ENCODE measurements at regions not wholly inside any gene's neighbourhood (a gene's known extent, or its start where the extent isn't known, plus 50 kb on each side); places are given as distances from the start of the nearest gene placed in this dataset.

DNA sequence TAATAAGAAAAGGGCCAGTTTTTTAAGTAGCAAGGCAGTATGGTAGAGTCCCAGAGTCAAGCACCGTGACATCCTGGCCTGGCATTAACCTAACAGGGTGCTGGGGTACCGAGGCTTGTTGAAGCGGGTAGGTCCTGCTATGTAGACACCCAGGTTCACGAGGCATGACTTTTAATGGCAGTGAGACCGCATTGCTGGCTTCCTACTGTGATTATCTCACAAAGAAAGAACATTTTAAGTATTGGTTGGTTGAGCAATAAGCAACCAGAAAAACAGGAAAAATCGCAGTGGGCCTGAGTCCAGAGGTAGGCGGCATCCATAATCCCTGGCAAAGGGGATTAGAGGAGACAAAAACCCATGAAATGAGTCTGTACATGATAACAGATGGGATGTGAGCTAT, 927.9 kb upstream of the ACVR2A start:
- DNase-seq (ENCODE audit: low read depth): no peak

DNA sequence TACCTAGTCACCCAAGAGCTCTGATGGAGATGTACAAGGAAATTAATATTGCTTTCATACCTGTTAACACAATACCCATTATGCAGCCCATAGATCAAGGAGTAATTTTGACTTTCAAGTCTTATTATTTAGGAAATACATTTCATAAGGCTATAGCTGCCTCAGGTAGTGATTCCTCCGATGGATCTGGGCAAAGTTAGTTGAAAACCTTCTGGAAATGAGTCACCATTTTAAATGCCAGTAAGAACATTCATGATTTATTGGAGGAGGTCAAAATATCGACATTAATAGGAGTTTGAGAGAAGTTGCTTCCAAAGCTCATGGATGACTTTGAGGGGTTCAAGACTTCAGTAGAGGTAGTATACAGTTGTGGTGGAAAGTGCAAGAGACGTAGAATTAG, 931.4 kb upstream of the ACVR2A start:
- no peak for DNase-seq (ENCODE audit: low read depth)

DNA sequence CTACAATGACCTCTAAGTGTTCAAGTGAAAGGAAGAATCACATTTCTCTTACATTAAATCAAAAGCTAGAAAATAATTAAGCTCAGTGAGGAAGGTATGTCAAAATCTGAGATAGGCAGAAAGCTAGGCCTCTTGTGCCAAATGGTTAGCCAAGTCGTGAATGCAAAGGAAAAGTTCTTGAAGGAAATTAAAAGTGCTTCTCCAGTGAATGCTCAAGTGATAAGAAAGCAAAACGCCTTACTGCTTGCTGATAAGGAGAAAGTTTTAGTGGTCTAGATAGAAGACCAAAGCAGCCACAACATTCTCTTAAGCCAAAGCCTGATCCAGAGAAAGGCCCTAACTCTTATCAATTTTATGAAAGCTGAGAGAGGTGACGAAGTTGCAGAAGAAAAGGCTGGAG, 932.3 kb upstream of the ACVR2A start:
- DNase-seq (ENCODE audit: low read depth): no peak

DNA sequence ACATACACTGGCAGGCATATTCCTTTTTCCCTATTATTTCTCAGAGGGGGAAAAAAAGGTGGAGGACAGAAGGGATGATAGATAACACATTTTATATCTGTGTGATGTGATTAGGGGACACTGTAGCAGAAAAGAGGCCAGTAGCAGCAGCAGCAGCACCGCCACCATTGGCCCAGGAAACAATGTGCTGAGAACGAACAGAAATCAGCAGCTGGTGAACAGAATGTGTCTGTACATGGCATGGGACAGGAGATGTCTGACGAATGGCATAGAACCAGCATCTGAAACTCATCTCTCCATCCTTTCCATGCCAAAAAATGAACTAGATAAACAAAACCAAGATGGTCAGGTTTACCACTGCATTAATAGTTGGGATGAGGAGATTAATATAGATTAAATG, 936.1 kb upstream of the ACVR2A start:
- no peak for DNase-seq (ENCODE audit: low read depth)

DNA sequence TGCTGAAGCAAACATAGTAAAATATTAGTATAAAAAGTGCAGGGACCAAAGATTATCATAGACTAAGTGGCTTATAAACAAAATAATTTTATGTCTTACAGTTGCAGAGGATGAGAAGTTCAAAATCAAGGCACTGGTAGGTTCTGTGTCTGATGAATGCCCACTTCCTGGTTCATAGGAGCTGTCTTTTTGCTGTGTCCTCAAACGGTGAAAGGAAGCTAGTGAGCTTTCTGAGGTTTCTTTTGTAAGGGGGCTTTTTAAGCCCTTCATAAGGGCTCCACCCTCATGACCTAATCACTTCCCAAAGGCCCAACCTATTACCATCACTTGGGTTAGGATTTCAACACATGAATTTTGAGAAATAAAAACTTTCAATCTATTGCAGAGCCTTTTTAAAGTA, 946.7 kb upstream of the ACVR2A start:
- DNase-seq (ENCODE audit: low read depth): no peak

DNA sequence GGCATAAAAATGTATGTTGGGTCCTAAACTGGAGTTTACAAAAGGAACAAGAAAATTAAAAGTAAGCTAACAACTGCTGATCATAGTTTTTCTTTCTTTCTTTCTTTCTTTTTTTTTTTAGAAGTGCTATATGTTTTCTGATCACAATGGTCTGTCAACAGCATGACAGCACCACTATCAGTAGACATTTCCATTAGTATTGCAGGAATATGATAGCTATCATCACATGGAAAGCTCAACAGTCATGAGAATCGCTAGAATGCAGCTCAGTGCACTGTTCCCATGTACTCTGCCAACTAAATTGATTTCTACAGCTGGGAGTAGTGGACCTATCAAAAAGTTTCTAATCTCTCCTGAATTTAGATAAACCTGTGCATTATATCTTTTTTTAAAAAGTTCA, 950.3 kb upstream of the ACVR2A start:
- DNase-seq (ENCODE audit: low read depth): no peak

GRCh38 chr2:146893500-146894041, 951.3 kb upstream of the ACVR2A start:
- peak; percentile 21 for DNase-seq (ENCODE audit: low read depth)

DNA sequence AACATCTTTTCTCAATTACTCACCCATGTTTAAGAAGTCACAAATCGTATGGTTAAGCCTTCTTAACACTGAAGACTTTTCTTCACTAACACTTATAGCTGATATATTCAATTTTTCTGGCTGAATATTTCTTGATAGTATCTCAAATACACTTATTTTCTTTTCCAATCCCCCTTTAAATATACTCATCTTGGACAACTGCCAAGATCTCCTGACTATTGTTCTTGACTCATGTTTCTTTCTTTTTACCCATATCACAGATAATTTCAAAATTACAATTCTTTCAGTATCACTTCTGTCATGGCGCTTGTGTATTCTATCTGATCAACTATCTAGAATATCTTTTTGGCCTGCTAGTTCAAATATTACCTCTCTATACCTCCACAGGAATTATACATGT, 954.3 kb upstream of the ACVR2A start:
- no peak for DNase-seq (ENCODE audit: low read depth)

- no peak for DNase-seq (ENCODE audit: low read depth)
These were observed 964.9 kb upstream of the ACVR2A start for GRCh38 chr2:146879882-146880281.

- peak; percentile 98 for DNase-seq (ENCODE audit: low read depth)
These were observed 970.6 kb upstream of the ACVR2A start for GRCh38 chr2:146874260-146874658.

GRCh38 chr2:146873646-146874259, 971.1 kb upstream of the ACVR2A start:
- no peak for DNase-seq (ENCODE audit: low read depth)

- peak; percentile 53 for DNase-seq (ENCODE audit: low read depth)
These were observed 971.8 kb upstream of the ACVR2A start for GRCh38 chr2:146873056-146873455.

GRCh38 chr2:146870691-146871090, 974.1 kb upstream of the ACVR2A start:
- no peak for DNase-seq (ENCODE audit: low read depth)

- DNase-seq (ENCODE audit: low read depth): no peak
These were observed 975.5 kb upstream of the ACVR2A start for GRCh38 chr2:146869328-146869727.

DNA sequence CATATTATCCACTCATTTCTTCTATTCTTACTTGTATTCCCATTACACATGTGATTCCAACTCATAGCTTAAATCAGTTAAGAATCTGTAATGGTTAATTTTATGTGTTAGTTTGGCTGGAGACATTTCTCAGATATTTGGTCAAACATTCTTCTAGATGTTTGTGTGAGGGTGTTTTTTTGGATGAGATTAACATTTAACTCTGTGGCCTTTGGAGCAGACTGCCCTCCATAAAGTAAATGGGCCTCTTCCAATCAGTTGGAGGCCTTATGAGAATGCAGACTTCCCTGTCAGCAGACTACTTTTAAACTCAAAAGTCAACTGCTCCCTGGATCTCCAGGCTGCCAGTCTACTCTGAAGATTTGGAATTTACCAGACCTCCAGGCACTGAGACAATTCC, 976.8 kb upstream of the ACVR2A start:
- no peak for DNase-seq (ENCODE audit: low read depth)

DNA sequence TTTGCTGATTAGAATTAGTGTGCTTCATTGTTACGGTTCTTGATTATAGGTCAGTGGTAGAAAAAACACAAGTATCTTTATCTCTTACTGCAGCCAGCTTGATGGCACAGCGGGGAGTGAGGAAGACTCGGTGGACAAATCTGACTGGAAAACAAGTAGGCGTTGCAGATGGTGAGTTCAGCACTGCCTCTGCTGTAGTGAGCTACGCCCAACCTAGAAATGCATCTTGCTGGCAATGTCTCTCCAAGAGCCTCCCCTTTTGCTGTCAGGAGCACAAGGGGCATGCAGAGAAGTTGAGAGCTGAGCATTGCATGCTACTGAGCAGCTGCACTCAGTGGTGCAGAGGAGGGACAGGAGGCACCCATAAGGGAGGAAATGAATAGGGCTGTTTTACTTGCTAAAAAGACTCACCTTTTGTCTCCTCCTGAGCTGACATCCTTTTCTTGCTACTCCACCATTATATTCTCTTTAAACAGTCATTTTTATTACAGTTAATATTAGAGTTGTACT, 977.3 kb upstream of the ACVR2A start:
- DNase-seq (ENCODE audit: low read depth): no peak

DNA sequence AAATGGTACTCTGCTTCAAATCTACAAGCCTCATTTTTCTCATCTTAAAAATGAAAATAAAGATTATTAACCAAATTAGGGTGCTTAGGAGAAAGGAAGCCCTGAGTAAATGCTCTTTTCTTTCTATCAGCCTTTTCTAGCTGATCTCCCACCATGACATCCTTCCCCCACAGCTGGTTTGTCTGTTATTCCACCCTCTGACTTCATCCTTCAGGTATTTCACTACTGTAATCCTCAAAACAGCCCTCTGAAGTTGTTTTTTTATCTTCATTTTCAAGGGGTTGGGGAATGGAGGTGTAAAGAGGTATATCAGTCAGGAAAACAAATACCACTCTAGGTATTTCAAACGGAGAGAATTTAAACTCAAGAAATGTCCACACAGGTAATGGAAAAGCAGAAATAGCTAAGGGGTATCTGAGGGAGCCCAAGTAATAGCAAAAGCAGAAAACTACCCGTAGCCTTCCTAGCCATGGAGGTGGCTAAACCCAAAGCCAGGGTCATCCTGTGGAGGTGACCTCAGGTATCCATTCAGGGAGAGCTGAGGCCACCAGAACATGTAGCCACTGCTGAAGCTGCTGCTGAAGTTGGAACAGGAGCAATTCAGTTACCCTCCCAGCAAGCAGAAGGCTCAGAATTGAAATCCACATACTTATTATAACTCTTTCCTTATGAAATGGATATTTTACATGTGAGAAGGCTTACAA, 990.9 kb upstream of the ACVR2A start:
- peak; percentile 62 for DNase-seq (ENCODE audit: low read depth)

DNA sequence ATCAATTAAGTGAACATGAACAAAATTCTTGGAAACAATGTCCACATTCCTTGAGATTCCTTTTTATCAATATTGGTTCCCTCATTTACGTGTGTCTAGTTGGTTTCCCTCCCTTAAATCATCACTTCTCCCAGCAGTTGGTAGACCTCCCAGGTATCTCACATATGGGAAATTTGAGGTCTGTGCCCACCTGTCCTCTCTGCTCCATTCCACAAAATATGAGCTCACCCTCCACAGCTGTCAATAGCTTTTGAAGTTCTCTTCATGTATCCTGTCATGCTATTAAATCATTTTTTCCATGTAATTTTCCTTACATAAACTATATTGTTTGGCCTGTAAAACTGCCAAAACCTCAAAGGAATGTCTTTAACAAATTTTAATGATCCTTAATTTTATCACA, 992.2 kb upstream of the ACVR2A start:
- no peak for DNase-seq (ENCODE audit: low read depth)

DNA sequence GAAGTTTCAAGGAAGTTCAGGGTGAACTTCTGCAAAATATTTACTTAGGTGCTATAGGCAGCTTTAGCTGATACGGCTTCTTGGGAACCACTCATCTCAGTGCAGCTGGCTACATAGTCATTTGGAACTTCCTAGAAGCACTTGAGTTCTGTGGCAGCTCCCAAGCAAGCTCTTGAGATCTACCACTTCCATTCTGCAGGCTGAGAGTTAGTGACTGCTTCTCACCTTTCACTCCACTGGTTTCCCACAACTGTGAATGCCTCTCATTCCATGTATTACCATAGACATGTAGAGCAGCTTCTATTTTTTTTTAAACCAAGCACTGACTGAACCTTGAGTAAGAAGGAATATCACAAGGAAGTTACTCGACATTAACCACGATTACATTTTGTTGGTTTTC, 994.1 kb upstream of the ACVR2A start:
- DNase-seq (ENCODE audit: low read depth): peak; percentile 76

DNA sequence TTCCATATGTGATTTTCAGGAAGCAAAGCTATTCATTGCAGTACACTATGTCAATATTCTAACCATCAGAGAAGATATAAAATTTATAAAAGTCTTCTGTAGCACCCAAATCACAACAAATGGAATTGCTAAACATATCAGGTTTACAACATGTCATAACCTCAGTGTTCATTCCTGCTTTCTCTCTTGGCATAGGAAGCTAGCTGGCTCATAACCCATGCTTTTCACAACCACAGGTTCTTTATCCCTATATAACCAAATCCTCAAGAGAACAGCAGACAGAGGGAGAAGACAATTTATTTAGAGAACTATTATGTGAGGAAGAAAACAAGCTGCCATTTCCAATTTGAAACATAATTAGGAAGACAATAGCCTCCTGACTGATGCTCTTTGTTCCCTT, 997.0 kb upstream of the ACVR2A start:
- peak; percentile 70 for DNase-seq (ENCODE audit: low read depth)

DNA sequence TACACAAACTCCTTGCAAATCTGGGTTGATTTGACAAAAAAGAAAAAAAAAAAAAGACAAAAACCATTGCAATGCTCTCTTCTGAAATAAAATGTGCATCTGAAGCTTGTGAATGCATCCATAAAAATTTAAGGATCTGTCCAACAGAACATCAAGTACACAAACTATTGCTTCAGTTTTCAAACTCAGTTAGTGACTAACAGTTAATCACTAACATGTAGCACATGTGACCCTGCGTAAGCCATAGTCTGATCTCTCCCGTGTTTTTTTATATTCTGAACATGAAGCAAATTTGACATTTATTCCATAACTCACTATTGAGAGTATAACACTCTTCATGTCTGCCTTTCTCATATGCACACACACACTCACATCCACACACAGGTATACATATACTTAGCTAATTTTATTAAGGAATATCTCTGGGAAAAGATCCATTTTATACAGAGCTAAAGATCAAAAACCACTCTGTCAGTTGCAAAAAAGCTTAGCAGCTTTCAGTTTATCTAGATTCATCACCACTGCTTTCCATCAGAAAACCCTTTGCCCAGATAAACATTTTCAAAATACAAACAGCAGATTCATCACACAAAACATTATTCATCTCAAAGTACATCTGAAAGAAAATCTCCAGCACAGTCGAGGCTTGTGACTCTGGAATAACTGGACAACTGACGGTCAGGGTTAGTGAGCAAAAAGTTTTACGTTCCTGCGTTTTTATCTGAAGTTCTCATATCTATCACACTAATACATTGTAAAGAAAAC, 1000.4 kb upstream of the ACVR2A start:
- DNase-seq (ENCODE audit: low read depth): peak; percentile 90

GRCh38 chr2:146837857-146838256, 1007.0 kb upstream of the ACVR2A start:
- DNase-seq (ENCODE audit: low read depth): peak; percentile 91

Data from LHCN-M2 (cell line).